K562 (cell line): ENCODE measurements at regions not wholly inside any gene's neighbourhood (a gene's known extent, or its start where the extent isn't known, plus 50 kb on each side); places are given as distances from the start of the nearest gene placed in this dataset.

Experiments
- ATAC-seq: fragments of 200-7000 bp; cut with Tn5 transposase; 3 replicates; pipeline ENCODE4 v1.9.1; 2020; ENCODE audit warnings: moderate library complexity
- BruUV-seq: library from RNA; stranded (reverse); fragments of 400-500 nt; replicated peaks from 2 replicates; lab custom pipeline; 2021; lab: Mats Ljungman, UMichigan
- CTCF ChIA-PET: fragments of 300-600 bp; formaldehyde crosslinking; extraction: SDS; loops from one replicate; lab custom pipeline; 2021; ENCODE audit warnings: low intra/inter-chr PET ratio; lab: Yijun Ruan, JAX
- POLR2A ChIA-PET: fragments of 300-600, 350-650 bp; sonication (Branson Sonifier 250); formaldehyde crosslinking; extraction: SDS; loops from one replicate; lab custom pipeline; 2021; ENCODE audit warnings: antibody characterized with exemption, inconsistent platforms; lab: Yijun Ruan, JAX
- DNase-seq, 4 experiments: peaks; one replicate each; pipeline versions ENCODE4 v3.0.0 to v3.0.0-alpha.2; 2011 to 2018; ENCODE audit warnings: low spot score in 3 of 4, mixed read lengths in 3 of 4; ENCODE audit errors: extremely low read depth in 1 of 4
- FAIRE-seq: peaks from 2 replicates; lab custom pipeline; 2011; peaks lifted over from hg19 to GRCh38; lab: Jason Lieb, UNC
- H2AFZ ChIP-seq: 2 replicates; pipeline ENCODE4 v1.6.0; 2011; ENCODE audit warnings: low read depth, low read length, control low read depth, inconsistent platforms
- H3K27ac ChIP-seq: fragments of 200-600 bp; 3 replicates; pipeline ENCODE4 v1.8.0; 2011; ENCODE audit warnings: low read depth, mild to moderate bottlenecking, control low read depth, inconsistent platforms, low read length, moderate library complexity, mixed read lengths; ENCODE audit errors: extremely low read depth
- H3K27me3 ChIP-seq, 2 experiments: fragments of 300-600 bp in 1 of 2; 2 replicates in 1 of 2; 3 replicates in 1 of 2; pipeline versions ENCODE4 v1.6.0 to v1.8.0; 2011; ENCODE audit warnings: inconsistent platforms in 2 of 2, low read length in 2 of 2, mild to moderate bottlenecking in 1 of 2, mixed read lengths in 1 of 2, moderate library complexity in 1 of 2; ENCODE audit not compliant: control insufficient read depth in 2 of 2, insufficient read depth in 2 of 2
- H3K36me3 ChIP-seq: fragments of 300-600 bp; 3 replicates; pipeline ENCODE4 v1.8.0; 2011; ENCODE audit warnings: mild to moderate bottlenecking, low read length, inconsistent platforms; ENCODE audit not compliant: control insufficient read depth, insufficient read depth
- H3K4me1 ChIP-seq, 2 experiments: fragments of 200-600 bp in 1 of 2; replicated peaks in 1 of 2; 2 replicates in 1 of 2; 3 replicates in 1 of 2; pipeline versions ENCODE4 v1.5.1 to v1.8.0; 2011; ENCODE audit warnings: inconsistent platforms in 2 of 2, low read length in 2 of 2, mild to moderate bottlenecking in 1 of 2, mixed read lengths in 1 of 2, moderate library complexity in 1 of 2; ENCODE audit not compliant: control insufficient read depth in 2 of 2, insufficient read depth in 2 of 2
- H3K4me2 ChIP-seq: 2 replicates; pipeline ENCODE4 v1.6.1; 2011; ENCODE audit warnings: low read length, control low read depth, inconsistent platforms, mixed read lengths; ENCODE audit not compliant: insufficient read depth
- H3K4me3 ChIP-seq: fragments of 200-600 bp; sonication (generic), shearing (Covaris generic); 2 replicates; pipeline ENCODE4 v1.5.1; 2016; ENCODE audit warnings: control low read depth, inconsistent platforms
- H3K79me2 ChIP-seq: fragments of 200-600 bp; 3 replicates; pipeline ENCODE4 v1.8.0; 2011; ENCODE audit warnings: low read length, inconsistent platforms; ENCODE audit not compliant: control insufficient read depth, insufficient read depth
- H3K9ac ChIP-seq, 2 experiments: 2 replicates each; pipeline versions ENCODE4 v1.6.0 to v1.6.1; 2011; ENCODE audit warnings: low read depth in 2 of 2, low read length in 2 of 2, control low read depth in 1 of 2, inconsistent platforms in 1 of 2, mild to moderate bottlenecking in 1 of 2, mixed read lengths in 1 of 2; ENCODE audit not compliant: insufficient read depth in 1 of 2
- H3K9me1 ChIP-seq: one replicate; pipeline ENCODE4 v1.6.0; 2011; ENCODE audit warnings: inconsistent platforms, mild to moderate bottlenecking, low read length, moderate library complexity; ENCODE audit not compliant: control insufficient read depth, insufficient read depth
- H3K9me3 ChIP-seq: replicated peaks from 2 replicates; pipeline ENCODE4 v1.5.1; 2011; ENCODE audit warnings: low read depth, low read length, inconsistent platforms; ENCODE audit not compliant: control insufficient read depth, insufficient read depth
- H4K20me1 ChIP-seq: replicated peaks from 2 replicates; pipeline ENCODE4 v1.6.1; 2011; ENCODE audit warnings: low read length, inconsistent platforms, mixed read lengths; ENCODE audit not compliant: control insufficient read depth, insufficient read depth
- KLF13 ChIP-seq: fragments of 450-650 bp; IDR thresholded peaks from 2 replicates; pipeline ENCODE4 v1.6.1; 2016; ENCODE audit warnings: missing genetic modification characterization, low read depth, mild to moderate bottlenecking, missing compliant biosample characterization, moderate library complexity, borderline replicate concordance
- TAF15 ChIP-seq: fragments of 200-400 bp; formaldehyde crosslinking; IDR thresholded peaks from 2 replicates; pipeline ENCODE4 v1.6.1; 2017; ENCODE audit warnings: mild to moderate bottlenecking, low read depth, low read length, moderate library complexity
- TRIM28 ChIP-seq: fragments of 450-650 bp; IDR thresholded peaks from 2 replicates; pipeline ENCODE4 v1.6.1; 2017
- YBX1 ChIP-seq: fragments of 450-650 bp; IDR thresholded peaks from 2 replicates; pipeline ENCODE4 v1.7.1; 2016; ENCODE audit warnings: mild to moderate bottlenecking
- ZNF12 ChIP-seq: sonication (generic); formaldehyde crosslinking; IDR thresholded peaks from 2 replicates; pipeline ENCODE4 v1.4.0; 2020; ENCODE audit warnings: mild to moderate bottlenecking, missing genetic modification reagents
- WGBS: fragments of 100-300 bp; shearing (Covaris generic); methylation state at CpG from one replicate; pipeline ENCODE4 v1.1.6; 2016; ENCODE audit warnings: low coverage, mixed read lengths; ENCODE audit not compliant: insufficient coverage; ENCODE audit errors: missing lambda C conversion rate; 5-methylcytosine and 5-hydroxymethylcytosine counted together
- in situ Hi-C: fragments of 300-500 bp; cut with MboI; formaldehyde crosslinking; loops from 4 replicates; pipeline ENCODE4 v1.15.0; 2018; ENCODE audit warnings: inconsistent platforms, mixed read lengths
- intact Hi-C: fragments of 100-400 bp; cut with micrococcal nuclease; formaldehyde crosslinking; loops from 2 replicates; pipeline ENCODE4 v1.14.2; 2022

DNA sequence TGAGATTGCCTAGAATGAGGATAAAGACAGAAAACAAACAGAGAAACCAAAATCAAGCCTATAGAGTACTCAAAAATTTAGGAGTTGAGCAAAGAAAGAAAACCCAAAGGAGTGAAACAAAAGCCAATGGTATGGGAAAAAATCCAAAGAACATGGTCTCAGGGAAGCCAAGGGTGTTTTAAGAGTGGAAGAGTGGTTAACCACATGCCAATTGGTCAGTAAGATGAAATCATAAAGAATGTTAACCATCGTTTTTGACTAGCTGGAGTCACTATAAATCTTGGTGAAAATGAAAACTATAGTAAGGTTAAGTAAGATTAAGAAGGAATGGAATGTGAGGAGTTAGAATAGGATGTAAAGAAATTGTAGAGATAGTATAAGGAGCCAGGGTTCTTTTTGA, 64.7 kb upstream of the RPL34 start:
- 0% methylated on average over 1 of the region's 1 CpG for WGBS
- TF ChIP-seq KLF13 (tag): no peak
- no peak for TF ChIP-seq ZNF12
- no peak overlapping the region for H3K9ac ChIP-seq
- no peaks in the 10 kb centered on the region; a peak in 3 of 5 replicates for H3K27me3 ChIP-seq
- POLR2A ChIA-PET: no interaction called here
- no peaks in the 10 kb centered on the region; the same call in 1 of the 2 replicates for H3K9me3 ChIP-seq
- no peaks in the 10 kb centered on the region for H3K36me3 ChIP-seq
- no peaks in the 10 kb centered on the region for H4K20me1 ChIP-seq
- H3K4me1 ChIP-seq: no peaks in the 10 kb centered on the region
- no peak overlapping the region for H3K27ac ChIP-seq
- FAIRE-seq (no peak), ATAC-seq (no peak), DNase-seq (no peak)
- in situ Hi-C loops (no loop called here), intact Hi-C loops (no loop called here)
- no TSS peak for BruUV-seq
- H3K4me3 ChIP-seq: no peak overlapping the region
- H3K9me1 ChIP-seq: no peaks in the 10 kb centered on the region
- no peaks in the 10 kb centered on the region for H3K79me2 ChIP-seq
- H2AFZ ChIP-seq: no peak overlapping the region
- H3K4me2 ChIP-seq: no peak overlapping the region
- CTCF ChIA-PET: no interaction called here

DNA sequence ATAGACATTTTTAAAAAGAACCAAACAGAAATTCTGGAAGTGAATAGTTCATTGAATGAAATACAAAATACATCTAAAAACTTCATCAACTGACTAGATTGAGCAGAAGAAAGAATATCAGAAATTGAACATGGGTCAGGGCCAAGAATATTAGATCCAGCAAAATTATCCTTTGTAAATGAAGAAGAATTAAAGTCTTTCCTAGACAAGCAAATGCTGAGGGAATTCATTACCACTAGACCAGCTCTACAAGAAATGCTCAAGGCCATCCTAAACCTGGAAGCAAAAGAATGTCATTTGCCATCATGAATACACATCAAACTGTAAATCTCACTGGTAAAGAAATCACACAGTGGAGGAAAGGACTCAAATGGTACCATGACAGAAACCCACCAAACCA, 72.7 kb upstream of the RPL34 start:
- Histone ChIP-seq H2AFZ (no peak overlapping the region), H3K36me3 (no peaks in the 10 kb centered on the region), H3K4me2 (no peak overlapping the region)
- CTCF ChIA-PET: no interaction called here
- TF ChIP-seq YBX1 (no peak), TAF15 (no peak), TRIM28 (peak; percentile 37; the same call in 1 of the 2 replicates)
- TF ChIP-seq, all 486 proteins: peak for 1
- Histone ChIP-seq H3K9ac (no peak overlapping the region), H3K27ac (no peak overlapping the region), H3K27me3 (no peaks in the 10 kb centered on the region), H3K9me1 (no peaks in the 10 kb centered on the region), H3K4me1 (no peaks in the 10 kb centered on the region), H4K20me1 (no peaks in the 10 kb centered on the region), H3K79me2 (no peaks in the 10 kb centered on the region), H3K4me3 (no peak overlapping the region), H3K9me3 (no peaks in the 10 kb centered on the region; the same call in 1 of the 2 replicates)
- FAIRE-seq: no peak
- POLR2A ChIA-PET: no interaction called here
- in situ Hi-C loops: no loop called here
- no peak for ATAC-seq
- intact Hi-C loops: no loop called here
- no peak for DNase-seq
- BruUV-seq: no TSS peak
